ENCODE measurements at regions not wholly inside any gene's neighbourhood (a gene's known extent, or its start where the extent isn't known, plus 50 kb on each side); places are given as distances from the start of the nearest gene placed in this dataset.

DNA sequence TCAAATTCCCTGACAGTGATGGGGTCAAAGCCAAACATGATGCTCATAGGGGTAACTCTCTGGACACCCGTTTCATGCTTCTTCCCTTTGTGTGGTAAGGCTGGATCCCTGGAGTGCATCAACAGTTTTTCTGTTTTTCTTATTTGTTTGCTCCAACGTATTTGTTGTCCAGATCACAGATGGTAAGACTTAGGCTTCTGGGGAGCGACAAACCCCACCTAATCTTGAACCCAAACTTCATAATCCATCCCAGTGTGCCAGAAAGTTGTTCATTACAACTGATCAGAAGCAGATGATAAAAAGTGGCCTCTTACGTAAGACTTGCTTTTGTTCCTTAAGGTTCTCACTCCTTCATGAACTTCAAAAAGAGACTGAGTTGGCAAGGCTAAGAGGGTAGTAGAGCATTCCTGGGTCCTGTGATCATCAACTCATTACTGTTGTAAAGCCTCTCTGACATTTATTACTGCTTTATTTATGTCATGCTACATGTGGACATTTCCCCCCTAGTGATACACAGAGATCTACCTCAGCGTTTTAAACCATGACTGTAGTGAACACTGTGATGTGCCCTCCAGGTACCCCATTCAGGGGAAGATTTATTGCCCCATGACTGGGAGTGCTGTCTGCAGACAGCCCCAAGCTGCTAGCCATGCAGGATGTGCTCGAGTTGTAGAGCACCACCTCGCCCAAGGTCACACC lies 125.6 kb downstream of the CCDC71L start:
- TF ChIP-seq, protein P1, sequence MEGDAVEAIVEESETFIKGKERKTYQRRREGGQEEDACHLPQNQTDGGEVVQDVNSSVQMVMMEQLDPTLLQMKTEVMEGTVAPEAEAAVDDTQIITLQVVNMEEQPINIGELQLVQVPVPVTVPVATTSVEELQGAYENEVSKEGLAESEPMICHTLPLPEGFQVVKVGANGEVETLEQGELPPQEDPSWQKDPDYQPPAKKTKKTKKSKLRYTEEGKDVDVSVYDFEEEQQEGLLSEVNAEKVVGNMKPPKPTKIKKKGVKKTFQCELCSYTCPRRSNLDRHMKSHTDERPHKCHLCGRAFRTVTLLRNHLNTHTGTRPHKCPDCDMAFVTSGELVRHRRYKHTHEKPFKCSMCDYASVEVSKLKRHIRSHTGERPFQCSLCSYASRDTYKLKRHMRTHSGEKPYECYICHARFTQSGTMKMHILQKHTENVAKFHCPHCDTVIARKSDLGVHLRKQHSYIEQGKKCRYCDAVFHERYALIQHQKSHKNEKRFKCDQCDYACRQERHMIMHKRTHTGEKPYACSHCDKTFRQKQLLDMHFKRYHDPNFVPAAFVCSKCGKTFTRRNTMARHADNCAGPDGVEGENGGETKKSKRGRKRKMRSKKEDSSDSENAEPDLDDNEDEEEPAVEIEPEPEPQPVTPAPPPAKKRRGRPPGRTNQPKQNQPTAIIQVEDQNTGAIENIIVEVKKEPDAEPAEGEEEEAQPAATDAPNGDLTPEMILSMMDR (IDR thresholded peaks at IDR 0.05): no peak
- TF ChIP-seq POLR2AphosphoS5 (IDR thresholded peaks at IDR 0.05) (peak in 3 of 4 donors; percentile 40 to 67 (median 47)), POLR2A (IDR thresholded peaks at IDR 0.05) (no peak), EP300 (IDR thresholded peaks at IDR 0.05) (peak in 2 of 4 donors; percentile 7 to 35)

All from sigmoid colon (tissue), 4 donors.